Omental fat pad (tissue), 3 donors: ENCODE measurements at regions not wholly inside any gene's neighbourhood (a gene's known extent, or its start where the extent isn't known, plus 50 kb on each side); places are given as distances from the start of the nearest gene placed in this dataset.
"Not testable (repeated sequence)": the region's sequence is repeated elsewhere in the genome, so short reads cannot be mapped to it uniquely, and the experiment has no call there.

Experiments
- ATAC-seq: fragments of 150-250 bp; one replicate; pipeline ENCODE4 v1.9.1; 2016; ENCODE audit warnings: mild to moderate bottlenecking, moderate library complexity; ENCODE audit not compliant: low FRiP score
- DNase-seq: peaks from one replicate; pipeline ENCODE4 v3.0.0-alpha.2; 2019; ENCODE audit warnings: low spot score
- CTCF ChIP-seq, 3 donors: fragments of 450-650 bp; IDR thresholded peaks; one replicate each; pipeline ENCODE4 v1.5.1; 2016 to 2017; ENCODE audit warnings: antibody characterized with exemption in 3 of 3, mild to moderate bottlenecking in 3 of 3, moderate library complexity in 2 of 3

GRCh38 chr2:391696-392095 lies 103.8 kb upstream of the ALKAL2 start:
- no peak for DNase-seq
- no peak for TF ChIP-seq CTCF (IDR thresholded peaks at IDR 0.05)
- ATAC-seq, result no peak

GRCh38 chr2:390959-391358 lies 103.1 kb upstream of the ALKAL2 start:
- no peak for DNase-seq
- TF ChIP-seq CTCF (IDR thresholded peaks at IDR 0.05), result no peak
- ATAC-seq, result no peak

- not testable (repeated sequence) for ATAC-seq
These were observed 102.1 kb upstream of the ALKAL2 start for GRCh38 chr2:389985-390384.

GRCh38 chr2:388752-389151 lies 100.9 kb upstream of the ALKAL2 start:
- DNase-seq, ATAC-seq: not testable (repeated sequence)

More at GRCh38 chr2:389985-390384, 102.1 kb upstream of the ALKAL2 start:
- DNase-seq, result not testable (repeated sequence)

GRCh38 chr2:387980-388421 lies 100.1 kb upstream of the ALKAL2 start:
- ATAC-seq (no peak), DNase-seq (no peak)
- no peak for TF ChIP-seq CTCF (IDR thresholded peaks at IDR 0.05)

- no peak for ATAC-seq
- TF ChIP-seq CTCF (IDR thresholded peaks at IDR 0.05), result no peak
- DNase-seq, result no peak
These were observed 98.7 kb upstream of the ALKAL2 start for GRCh38 chr2:386406-387103.

- TF ChIP-seq CTCF (IDR thresholded peaks at IDR 0.05), result no peak
- ATAC-seq, result no peak
- DNase-seq, result no peak
These were observed 97.9 kb upstream of the ALKAL2 start for GRCh38 chr2:385785-386184.

- no peak for TF ChIP-seq CTCF (IDR thresholded peaks at IDR 0.05)
- ATAC-seq (no peak), DNase-seq (no peak)
These were observed 97.2 kb upstream of the ALKAL2 start for GRCh38 chr2:385061-385460.
